RWPE2 (cell line): ENCODE measurements at regions not wholly inside any gene's neighbourhood (a gene's known extent, or its start where the extent isn't known, plus 50 kb on each side); places are given as distances from the start of the nearest gene placed in this dataset.

Experiments
- ATAC-seq: fragments of 200-7000 bp; cut with Tn5 transposase; 3 replicates; pipeline ENCODE4 v1.9.1; 2021; ENCODE audit warnings: low read depth
- DNase-seq: peaks from one replicate; pipeline ENCODE4 v3.0.0-alpha.2; 2020; ENCODE audit warnings: low spot score
- H3K27ac ChIP-seq: fragments of 450-650 bp; 2 replicates; pipeline ENCODE4 v1.5.1; 2017; ENCODE audit warnings: mild to moderate bottlenecking; ENCODE audit not compliant: poor library complexity, severe bottlenecking
- H3K27me3 ChIP-seq: fragments of 250-450 bp; sonication (Bioruptor Pico); 2 replicates; pipeline ENCODE4 v1.5.1; 2021; ENCODE audit warnings: mild to moderate bottlenecking, moderate library complexity; ENCODE audit not compliant: insufficient read depth, poor library complexity, severe bottlenecking
- H3K36me3 ChIP-seq: fragments of 250-450 bp; sonication (Bioruptor Pico); 2 replicates; pipeline ENCODE4 v1.5.1; 2020; ENCODE audit warnings: low read depth, mild to moderate bottlenecking, moderate library complexity
- H3K4me1 ChIP-seq: fragments of 250-450 bp; sonication (Bioruptor Pico); 2 replicates; pipeline ENCODE4 v1.5.1; 2021; ENCODE audit warnings: mild to moderate bottlenecking, moderate library complexity; ENCODE audit not compliant: insufficient read depth, poor library complexity, severe bottlenecking
- H3K4me3 ChIP-seq: fragments of 250-450 bp; sonication (Bioruptor Pico); 2 replicates; pipeline ENCODE4 v1.5.1; 2021; ENCODE audit warnings: mild to moderate bottlenecking, moderate library complexity; ENCODE audit not compliant: severe bottlenecking
- H3K9me3 ChIP-seq: fragments of 250-450 bp; sonication (Bioruptor Pico); 2 replicates; pipeline ENCODE4 v1.5.1; 2021; ENCODE audit warnings: mild to moderate bottlenecking, moderate library complexity; ENCODE audit not compliant: severe bottlenecking
- CTCF ChIP-seq: fragments of 450-650 bp; IDR thresholded peaks from one replicate; pipeline ENCODE4 v1.5.1; 2017; ENCODE audit warnings: mild to moderate bottlenecking, moderate library complexity; ENCODE audit not compliant: poor library complexity, severe bottlenecking

GRCh38 chr12:108008163-108008905, 120.8 kb upstream of the WSCD2 start:
- DNase-seq: no peak
- Histone ChIP-seq H3K27me3 (peaks cover 4% of the 10 kb centered on the region), H3K36me3 (no peaks in the 10 kb centered on the region), H3K4me1 (no peaks in the 10 kb centered on the region), H3K4me3 (no peak overlapping the region), H3K9me3 (no peaks in the 10 kb centered on the region), H3K27ac (no peak overlapping the region)
- no peak for ATAC-seq
- TF ChIP-seq CTCF: no peak

GRCh38 chr12:108009442-108010070, 119.5 kb upstream of the WSCD2 start:
- TF ChIP-seq CTCF: no peak
- no peaks in the 10 kb centered on the region for H3K36me3 ChIP-seq
- H3K9me3 ChIP-seq: no peaks in the 10 kb centered on the region
- peaks cover 4% of the 10 kb centered on the region for H3K27me3 ChIP-seq
- no peak overlapping the region for H3K4me3 ChIP-seq
- no peaks in the 10 kb centered on the region for H3K4me1 ChIP-seq
- no peak for DNase-seq
- no peak overlapping the region for H3K27ac ChIP-seq
- no peak for ATAC-seq

GRCh38 chr12:108016022-108016564, 113.0 kb upstream of the WSCD2 start:
- Histone ChIP-seq H3K27me3 (peaks cover 9% of the 10 kb centered on the region), H3K36me3 (no peaks in the 10 kb centered on the region), H3K27ac (no peak overlapping the region), H3K4me3 (no peak overlapping the region), H3K9me3 (no peaks in the 10 kb centered on the region), H3K4me1 (no peaks in the 10 kb centered on the region)
- no peak for ATAC-seq
- DNase-seq: no peak
- TF ChIP-seq CTCF: no peak

GRCh38 chr12:108017472-108018057, 111.5 kb upstream of the WSCD2 start:
- peaks cover 6% of the 10 kb centered on the region for H3K27me3 ChIP-seq
- no peaks in the 10 kb centered on the region for H3K4me1 ChIP-seq
- DNase-seq (no peak), ATAC-seq (no peak)
- no peaks in the 10 kb centered on the region for H3K9me3 ChIP-seq
- H3K4me3 ChIP-seq: no peak overlapping the region
- TF ChIP-seq CTCF: no peak
- no peaks in the 10 kb centered on the region for H3K36me3 ChIP-seq
- H3K27ac ChIP-seq: no peak overlapping the region

GRCh38 chr12:108019862-108020261, 109.2 kb upstream of the WSCD2 start:
- Histone ChIP-seq H3K27me3 (peaks cover 4% of the 10 kb centered on the region), H3K36me3 (no peaks in the 10 kb centered on the region), H3K4me3 (no peak overlapping the region), H3K27ac (no peak overlapping the region), H3K4me1 (no peaks in the 10 kb centered on the region), H3K9me3 (no peaks in the 10 kb centered on the region)
- TF ChIP-seq CTCF: no peak
- ATAC-seq (no peak), DNase-seq (no peak)
